HG03159 (cell line): ENCODE measurements at regions not wholly inside any gene's neighbourhood (a gene's known extent, or its start where the extent isn't known, plus 50 kb on each side); places are given as distances from the start of the nearest gene placed in this dataset.
"Not testable (repeated sequence)": the region's sequence is repeated elsewhere in the genome, so short reads cannot be mapped to it uniquely, and the experiment has no call there.

Experiments
- ATAC-seq: cut with Tn5 transposase; IDR thresholded peaks from one replicate; pipeline ENCODE4 v1.9.1; 2021; ENCODE audit warnings: mild to moderate bottlenecking, moderate library complexity; ENCODE audit not compliant: unreplicated experiment

DNA sequence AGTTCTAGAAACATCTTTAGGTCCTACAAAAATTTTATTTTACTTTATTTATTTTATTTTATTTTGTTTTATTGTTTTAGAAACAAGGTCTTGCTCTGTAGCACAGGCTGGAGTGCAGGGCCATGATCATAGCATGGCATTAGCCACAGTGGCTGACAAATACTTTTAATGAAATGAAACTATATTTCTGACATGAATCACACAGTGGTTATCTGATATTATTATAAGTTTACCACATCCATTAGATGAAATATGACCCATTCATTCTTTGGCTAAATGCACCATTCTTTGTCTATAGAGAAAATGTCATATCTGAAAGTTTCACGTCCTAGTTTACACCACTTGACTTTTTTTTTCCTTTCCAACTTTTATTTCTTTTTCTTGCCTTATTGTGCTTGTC is 613.4 kb upstream of the ADAMTS5 start:
- no peak for ATAC-seq

DNA sequence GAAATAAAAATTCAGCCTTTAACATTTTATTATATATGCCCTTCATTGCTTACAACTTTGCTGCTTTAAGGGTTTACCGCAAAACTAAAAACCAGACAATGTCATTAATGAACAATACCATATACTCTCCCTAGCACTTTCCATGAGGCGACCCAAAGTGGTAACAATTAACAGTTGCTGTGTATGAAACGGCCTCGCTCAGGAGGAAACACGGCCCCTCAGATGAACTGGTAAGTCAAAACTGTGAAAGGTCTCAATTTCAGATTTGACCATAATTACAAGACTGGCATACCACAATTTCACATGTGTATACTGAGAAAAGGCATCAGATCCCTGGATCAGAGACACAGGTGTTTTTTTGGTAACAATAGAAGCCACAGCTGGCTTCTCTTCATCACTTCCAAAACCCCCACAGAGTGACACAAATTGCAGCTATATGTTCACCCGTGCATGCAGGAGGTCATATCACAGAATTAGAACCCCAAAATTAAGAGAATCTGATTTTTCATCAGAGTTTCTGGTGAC is 611.9 kb upstream of the ADAMTS5 start:
- ATAC-seq: no peak

DNA sequence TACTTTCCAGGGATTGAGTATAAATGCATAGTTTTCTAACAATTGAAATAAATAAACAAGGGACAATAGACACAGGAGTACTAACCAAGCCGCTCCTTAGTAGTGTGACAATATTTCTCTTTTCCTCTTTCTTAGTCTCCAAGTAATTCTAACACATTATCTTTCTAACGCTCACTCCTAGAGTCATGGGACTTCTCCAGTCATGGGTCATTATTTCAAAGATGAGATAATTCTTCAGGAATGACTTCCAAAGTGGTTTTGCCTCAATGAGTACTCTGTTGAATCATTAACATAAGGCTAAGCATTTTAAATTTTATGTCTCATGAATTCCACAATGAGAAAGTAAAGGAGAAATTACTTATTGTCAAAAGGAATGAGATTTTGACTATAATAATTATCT is 605.8 kb upstream of the ADAMTS5 start:
- ATAC-seq: no peak

DNA sequence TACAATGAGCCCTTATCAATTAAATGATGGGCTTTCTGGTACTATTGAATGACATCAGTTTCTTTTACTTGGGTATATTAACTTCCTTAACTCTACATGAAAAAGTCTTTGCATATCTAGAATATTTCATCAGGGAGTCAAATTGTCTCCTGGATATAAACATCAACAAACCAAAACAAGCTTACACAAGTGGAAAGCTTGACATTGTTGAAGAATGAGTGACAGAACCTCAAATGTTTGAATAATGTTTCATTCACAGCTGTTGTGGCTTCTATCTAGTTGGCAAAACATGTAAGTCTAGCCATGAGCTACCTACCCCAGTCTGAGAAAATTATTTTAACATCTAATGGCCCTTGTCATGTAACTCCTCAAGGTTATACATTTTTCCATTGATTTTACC is 604.8 kb upstream of the ADAMTS5 start:
- no peak for ATAC-seq

DNA sequence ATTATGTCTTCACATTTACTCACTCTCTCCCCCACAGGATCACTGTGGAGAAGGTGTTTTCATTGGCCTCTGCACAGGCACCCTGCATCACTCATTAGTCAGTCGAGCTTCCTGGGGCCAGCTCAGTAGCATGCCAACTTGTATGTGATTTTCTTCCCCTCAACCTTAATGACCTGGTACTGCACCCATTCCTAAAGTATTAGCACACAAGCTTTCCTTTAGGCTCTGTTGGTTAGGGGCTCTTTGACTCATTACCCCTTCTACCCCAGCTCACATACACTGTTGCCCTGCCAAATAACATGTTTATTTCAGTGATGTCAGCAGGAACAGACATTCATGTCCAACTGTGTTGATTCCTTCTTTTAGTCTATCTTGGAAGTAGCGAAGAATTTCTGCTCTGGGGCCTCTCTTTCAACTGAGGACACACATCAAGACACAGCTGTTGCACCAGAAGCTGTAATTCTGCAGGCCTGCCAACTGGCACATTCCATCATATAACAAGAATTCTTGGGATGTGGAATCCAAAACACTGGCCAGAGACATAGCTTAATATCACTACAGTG is 603.5 kb upstream of the ADAMTS5 start:
- ATAC-seq: no peak

DNA sequence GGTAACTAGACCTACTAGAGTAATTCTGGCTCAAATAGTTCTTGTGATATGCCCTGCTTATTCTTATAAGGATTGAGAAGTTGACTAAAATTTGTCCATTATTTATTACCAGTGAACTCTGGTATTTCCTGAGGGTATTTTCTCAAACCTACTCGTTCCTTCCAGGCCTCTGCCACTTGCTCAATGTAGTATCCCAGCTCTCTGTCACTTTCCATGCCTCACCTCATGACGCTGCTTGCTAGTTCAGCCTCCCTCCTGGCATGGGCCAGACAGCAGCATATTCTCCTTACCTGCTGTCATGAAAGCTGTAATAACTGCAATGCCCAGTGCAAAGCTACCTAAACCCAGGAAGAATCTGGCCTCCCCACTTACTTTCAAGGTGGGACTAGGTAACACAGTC is 602.9 kb upstream of the ADAMTS5 start:
- no peak for ATAC-seq

DNA sequence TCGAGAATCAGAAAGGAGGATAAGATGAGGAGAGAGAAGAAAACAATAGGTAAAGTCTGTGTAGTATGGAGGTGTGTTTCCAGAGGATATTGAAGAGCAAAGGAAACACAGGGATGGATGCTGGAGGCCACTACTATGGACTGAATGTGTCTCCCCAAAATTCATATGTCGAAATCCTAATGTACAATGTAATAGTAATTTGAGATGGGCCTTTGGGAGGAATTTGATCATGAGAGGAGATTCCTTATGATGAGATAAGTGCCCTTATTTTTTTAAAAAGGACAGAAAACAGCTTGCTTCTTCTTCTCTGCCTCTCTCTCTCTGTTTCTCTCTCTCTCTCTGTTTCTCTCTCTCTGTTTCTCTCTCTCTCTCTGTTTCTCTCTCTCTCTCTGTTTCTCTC is 602.2 kb upstream of the ADAMTS5 start:
- no peak for ATAC-seq

DNA sequence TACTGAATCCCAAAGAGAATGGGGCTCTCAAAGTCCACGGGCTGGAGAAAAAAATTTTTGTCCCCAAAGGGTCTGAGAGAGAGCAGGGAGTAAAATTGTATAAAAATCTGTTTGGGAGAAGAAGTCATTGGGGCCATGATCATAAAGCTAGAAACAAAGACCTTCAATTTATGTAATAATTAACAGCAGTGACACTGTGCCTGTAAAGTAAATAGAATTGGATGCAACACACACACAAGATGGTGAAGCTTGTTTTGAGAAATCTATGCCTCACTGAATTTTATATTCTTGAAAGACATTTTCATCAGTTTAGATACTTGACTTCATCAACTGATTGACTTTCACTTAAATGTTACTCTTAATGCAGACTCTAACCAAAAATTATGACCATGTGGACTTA is 600.5 kb upstream of the ADAMTS5 start:
- no peak for ATAC-seq

DNA sequence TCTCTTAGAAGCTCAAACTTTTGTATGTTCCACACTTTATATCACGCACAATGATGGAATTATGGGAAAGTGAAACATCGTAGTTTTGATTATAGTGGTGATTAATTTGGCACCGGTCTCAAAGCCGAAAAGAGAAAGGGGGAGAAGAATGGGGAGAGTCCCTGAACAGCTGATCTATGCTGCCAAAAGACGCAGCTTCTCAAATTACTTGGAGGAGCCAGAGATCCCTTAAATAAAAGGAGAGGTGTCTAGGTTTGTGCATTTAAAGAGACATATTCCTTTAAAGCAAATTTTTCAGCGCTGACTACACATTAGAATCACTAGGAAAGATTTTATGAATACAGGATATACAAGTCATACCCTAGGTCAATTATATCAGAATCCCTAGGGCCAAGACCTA is 599.6 kb upstream of the ADAMTS5 start:
- no peak for ATAC-seq

DNA sequence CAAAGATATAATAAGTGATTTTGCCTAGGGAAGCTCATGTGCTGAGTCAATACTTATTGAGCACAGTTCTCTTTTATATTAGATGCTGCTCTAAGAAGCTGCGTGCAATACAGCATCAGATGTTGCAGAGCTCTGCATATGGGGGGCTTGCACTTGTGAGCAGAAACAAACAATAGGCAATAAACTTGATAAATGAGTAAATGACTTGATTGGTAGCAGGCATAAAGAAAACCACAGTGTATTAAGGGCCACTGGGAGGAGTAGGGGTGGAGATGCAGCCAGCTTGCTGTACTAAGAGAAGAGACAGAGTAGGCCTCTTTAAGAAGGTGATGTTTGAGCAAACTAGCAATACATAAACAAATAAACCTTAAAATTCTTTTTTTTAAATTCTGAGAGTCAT is 598.5 kb upstream of the ADAMTS5 start:
- no peak for ATAC-seq

DNA sequence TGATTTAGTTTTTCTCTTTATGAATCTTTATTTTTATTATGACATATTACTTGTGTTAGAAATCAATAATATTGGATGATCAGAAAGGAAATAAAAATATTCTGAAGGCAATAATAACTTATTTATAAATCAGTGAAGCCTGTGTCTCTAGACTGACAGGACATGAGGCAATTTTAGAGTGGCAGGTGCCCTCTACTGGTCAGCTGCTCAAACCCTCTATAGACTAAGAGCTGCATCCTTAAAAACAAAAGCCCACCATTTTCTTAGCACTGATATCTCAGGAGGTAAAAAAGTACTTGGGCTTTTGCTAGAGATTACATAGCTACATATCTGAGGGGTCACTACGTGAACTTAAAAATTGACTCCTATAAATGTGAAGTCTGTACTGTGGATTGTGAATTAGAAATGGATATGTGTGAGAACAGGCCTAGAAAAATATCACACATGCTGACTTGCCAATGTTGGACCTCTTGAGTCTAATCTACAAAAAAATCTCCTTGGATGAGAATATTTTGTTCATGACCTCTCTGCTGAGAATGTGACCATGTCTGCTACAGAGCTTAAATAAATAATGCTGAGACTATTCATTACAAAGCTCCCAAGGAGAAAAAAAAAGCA is 597.9 kb upstream of the ADAMTS5 start:
- no peak for ATAC-seq

DNA sequence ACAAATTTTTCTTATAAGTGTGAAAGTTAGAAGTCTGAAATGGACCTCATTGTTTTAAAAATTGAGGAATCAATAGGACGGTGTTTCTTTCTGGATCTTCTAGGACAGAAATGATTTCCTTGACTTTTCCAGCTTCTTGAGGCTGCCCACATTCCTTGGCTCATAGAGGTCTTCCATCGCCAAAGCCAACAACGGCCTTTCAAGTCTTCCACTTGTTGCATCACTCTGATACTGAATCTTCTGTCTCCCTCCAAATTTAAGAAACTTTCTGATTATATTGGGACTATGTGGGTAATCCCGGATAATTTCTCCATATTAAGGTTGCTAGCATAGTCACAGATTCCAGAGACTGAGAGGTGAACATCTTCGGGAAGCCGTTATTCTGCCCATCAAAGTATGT is 595.4 kb upstream of the ADAMTS5 start:
- no peak for ATAC-seq

DNA sequence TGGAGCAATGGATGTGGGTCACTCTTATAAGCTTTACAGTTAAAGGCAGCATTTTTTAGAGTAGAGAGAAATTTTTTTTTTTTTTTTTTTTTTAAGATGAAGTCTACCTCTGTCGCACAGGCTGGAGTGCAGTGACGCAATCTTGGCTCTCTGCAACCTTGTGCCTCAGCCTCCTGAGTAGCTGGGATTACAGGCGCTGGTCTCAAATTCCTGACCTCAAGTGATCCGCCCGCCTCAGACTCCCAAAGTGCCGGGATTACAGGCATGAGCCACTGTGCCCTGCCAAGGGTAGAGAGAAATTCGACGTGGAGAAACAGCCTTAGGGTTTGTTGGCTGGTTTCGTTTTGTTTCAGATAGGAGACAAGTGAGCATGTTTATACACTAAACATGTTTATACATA is 594.2 kb upstream of the ADAMTS5 start:
- no peak for ATAC-seq

DNA sequence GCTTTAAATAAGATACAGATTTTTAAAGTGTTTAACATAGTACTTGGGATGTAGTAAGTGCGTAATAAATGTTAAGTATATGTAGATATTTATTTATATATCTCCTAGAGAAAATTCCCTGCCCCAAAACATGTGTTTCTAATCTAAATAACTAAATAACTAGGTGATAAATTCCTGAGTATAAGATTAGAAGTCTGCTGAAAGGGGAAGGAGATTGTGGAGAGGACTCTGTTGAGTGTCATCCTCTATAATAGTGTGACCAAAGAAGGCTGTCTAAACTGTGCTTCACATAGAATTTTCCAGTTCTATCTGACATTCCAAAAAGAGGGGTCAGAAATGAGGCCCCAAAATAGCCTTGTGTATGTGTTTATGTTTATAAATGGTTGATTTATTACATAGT is 590.5 kb upstream of the ADAMTS5 start:
- ATAC-seq: no peak

DNA sequence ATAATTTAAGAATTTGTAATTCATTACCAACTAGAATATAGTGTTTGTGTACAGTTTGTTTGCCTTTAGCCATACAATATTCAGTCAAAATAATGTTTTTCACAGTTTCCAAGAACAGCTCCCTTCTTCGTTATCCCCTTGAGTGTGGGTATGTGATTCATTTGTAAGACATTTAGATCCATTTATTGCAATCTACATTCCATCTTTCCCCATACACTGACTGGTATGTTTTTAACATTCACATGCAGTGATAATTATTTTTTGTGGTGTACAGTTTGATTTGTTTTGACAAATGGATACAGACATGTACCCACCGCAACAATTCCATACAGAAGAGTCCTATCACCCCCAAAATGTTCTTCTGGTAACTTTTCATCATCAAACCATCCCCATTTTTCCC is 589.1 kb upstream of the ADAMTS5 start:
- ATAC-seq: no peak

DNA sequence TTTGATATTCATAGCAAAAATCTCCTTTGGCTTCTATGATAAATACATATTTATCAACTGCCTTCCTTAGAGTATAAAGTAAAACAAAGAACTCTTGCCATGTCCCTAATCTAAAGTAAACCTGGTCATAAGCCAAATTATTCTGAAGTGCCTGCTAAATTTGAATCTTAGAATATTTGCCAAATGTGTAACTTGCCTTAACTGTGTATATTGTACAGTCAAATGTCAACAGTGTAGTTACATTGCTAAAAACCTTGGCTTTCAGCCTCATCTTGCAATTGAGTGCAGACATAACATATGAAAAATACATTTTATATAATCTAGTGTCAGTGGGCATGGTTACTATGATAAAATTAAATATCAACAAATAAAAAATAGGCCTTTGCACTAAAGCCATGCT is 583.4 kb upstream of the ADAMTS5 start:
- no peak for ATAC-seq

DNA sequence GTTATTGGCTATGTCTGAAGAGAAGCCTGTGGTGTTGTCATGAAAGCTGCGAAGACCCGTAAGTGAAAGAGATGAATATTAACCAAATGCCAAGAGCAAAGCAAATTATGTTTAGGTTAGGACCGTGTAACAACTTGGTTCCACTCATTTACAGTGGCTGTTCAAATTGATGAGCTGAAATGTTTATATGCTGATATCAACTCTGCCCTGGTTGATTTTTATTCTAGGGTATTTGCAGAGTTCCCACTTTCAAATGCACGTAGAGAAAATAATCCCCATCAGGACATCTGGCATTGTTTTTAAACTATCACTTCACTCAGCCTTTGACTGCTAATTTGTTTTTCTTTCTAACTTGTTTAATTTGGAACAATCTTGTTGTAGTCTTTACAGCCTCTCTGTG is 581.6 kb upstream of the ADAMTS5 start:
- no peak for ATAC-seq

DNA sequence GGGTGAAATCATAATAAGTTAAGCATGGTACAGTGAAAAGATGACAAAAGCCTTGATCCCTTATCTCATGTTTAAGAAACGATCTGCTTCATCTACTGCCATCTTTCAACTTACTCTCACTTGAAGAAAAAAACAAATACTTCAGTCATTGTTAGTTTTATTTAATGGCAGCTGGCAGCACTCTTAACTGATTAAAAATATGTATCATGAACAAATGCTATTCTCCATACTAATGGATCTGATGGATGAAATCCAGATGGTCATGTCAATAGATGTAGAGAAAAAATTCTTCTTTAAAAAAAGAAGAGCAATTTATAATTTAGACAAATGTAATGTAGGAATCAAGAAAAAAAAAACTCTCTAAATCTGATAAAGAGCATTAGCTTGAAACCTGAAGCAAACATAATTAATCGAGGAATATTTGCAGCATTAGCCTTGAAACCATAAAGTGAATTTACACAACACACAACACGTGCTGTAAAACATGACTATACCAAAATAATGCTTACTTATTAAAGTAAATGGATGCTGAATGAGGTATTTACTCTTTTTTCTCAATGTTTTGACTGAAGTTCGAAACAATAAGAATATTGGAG is 579.0 kb upstream of the ADAMTS5 start:
- ATAC-seq: no peak

DNA sequence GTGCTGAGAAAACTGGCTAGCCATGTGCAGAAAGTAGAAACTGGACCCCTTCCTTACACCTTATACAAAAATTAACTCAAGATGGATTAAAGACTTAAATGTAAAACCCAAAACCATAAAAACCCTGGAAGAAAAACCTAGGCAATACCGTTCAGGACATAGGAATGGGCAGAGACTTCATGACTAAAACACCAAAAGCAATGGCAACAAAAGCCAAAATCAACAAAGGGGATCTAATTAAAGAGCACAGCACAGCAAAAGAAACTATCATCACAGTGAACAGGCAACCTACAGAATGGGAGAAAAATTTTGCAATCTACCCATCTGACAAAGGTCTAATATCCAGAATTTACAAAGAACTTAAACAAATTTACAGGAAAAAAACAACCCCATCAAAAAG is 575.2 kb upstream of the ADAMTS5 start:
- not testable (repeated sequence) for ATAC-seq

DNA sequence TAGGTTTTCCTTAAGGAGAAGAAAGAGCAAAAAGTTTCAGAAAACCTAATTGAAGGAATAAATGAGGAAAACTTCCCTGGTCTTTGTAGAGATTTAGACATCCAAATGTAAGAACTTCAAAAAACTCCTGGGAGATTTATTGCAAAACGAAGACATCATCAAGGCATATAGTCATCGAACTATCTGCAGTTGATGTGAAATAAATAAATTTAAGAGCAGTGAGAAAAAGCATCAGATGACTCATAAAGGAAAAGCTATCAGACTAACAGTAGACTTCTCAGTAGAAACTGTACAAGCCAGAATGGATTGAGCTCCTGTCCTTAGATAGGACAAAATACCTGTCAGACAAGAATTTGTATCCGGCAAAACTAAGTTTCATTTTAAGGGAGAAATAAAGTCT is 569.4 kb upstream of the ADAMTS5 start:
- ATAC-seq: no peak

DNA sequence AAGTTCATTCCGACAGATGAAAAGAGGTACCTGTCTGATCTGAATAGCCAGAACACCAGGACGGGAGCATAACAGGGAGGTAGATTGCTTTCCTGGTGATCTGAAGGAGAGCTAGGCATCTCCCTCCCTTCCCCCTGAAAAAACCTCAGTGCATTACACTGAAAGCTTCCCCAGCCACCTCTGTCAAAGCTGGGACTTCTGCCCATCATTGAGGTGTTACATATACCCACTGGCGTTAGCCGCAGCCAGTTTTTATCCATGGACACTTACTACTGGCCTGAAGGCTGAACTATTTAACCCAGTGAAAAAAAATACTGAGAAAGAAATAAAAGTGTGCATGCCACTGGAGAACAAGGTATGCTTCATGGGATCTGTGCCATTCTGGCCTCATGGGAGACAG is 568.3 kb upstream of the ADAMTS5 start:
- ATAC-seq: no peak

DNA sequence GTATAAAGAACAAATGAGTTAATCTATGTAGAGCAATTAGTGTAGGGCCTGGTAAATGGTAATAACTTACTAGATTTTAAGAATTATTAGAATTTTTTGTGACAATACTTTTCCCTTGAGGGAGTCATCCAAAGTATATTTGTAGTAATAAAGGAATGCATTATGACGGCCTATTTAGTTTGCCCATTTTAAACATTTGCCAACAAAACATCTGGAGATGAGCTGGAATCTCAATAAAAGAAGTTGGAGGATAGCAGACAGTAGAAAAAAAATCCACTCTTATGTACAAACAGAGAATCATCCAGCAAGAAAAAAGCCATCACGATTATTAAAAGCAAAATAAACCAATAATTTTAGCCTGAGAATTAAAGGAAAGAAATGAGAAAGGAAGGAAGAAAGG is 567.3 kb upstream of the ADAMTS5 start:
- ATAC-seq: no peak

DNA sequence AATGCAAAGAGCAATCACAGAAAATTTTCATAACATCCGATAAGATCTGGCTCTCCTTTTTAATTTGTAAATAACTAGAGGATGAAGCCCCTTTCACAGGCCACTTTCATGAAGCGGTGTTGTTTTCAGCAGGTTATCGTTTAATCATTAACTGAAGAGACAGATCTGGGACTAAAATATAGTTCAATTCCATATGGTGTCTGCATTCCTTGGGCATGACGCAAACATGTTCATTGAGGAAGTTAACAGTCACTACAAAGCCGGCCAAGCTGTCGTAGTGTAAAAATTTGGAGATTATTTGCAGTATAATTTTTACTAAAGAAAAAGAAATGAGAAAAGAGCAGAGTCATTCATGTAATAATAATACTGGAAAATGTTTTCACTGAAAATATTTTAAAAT is 565.2 kb upstream of the ADAMTS5 start:
- no peak for ATAC-seq
